ENCODE measurements at regions not wholly inside any gene's neighbourhood (a gene's known extent, or its start where the extent isn't known, plus 50 kb on each side); places are given as distances from the start of the nearest gene placed in this dataset.
A peak's percentile ranks its signal among the peaks of the same experiment; 100 is the strongest.

DNA sequence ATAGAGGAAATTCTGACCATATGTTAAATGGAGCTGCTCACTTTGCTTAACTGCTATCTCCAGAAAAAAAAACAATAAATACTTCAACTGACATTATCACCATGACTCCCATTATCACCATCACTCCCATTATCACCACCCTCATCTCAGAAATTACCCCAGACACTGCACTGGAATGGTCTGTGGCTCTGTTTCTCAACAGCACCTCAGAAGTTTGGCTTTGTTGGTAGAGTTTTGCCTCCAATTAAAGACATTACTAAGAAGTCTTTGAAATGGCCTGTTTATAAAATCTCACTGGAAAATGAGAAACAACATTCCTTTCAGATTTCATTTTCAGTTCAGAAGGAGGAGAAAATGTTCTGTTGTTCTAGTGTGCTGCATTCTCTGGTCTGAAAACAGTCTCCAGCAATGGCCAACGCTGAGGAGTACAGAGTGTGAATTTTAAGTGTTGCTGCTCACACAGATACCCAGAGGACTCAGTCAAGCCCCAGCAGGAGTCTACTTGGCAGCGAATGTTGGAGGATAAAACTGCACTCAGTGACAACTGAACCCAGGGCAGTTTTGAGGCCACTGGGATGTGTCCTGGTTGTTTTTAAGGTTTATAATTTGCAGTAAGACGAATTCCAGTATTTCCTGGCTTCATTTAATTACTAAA lies 364.5 kb upstream of the CDH2 start:
- TF ChIP-seq, protein P1, sequence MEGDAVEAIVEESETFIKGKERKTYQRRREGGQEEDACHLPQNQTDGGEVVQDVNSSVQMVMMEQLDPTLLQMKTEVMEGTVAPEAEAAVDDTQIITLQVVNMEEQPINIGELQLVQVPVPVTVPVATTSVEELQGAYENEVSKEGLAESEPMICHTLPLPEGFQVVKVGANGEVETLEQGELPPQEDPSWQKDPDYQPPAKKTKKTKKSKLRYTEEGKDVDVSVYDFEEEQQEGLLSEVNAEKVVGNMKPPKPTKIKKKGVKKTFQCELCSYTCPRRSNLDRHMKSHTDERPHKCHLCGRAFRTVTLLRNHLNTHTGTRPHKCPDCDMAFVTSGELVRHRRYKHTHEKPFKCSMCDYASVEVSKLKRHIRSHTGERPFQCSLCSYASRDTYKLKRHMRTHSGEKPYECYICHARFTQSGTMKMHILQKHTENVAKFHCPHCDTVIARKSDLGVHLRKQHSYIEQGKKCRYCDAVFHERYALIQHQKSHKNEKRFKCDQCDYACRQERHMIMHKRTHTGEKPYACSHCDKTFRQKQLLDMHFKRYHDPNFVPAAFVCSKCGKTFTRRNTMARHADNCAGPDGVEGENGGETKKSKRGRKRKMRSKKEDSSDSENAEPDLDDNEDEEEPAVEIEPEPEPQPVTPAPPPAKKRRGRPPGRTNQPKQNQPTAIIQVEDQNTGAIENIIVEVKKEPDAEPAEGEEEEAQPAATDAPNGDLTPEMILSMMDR (IDR thresholded peaks at IDR 0.05): no peak
- H3K27ac ChIP-seq: peak overlapping the region in 1 of 2 donors; percentile 64
- H3K4me3 ChIP-seq: peak overlapping the region; percentile 36
- DNase-seq (ENCODE audit: low spot score): no peak

DNA sequence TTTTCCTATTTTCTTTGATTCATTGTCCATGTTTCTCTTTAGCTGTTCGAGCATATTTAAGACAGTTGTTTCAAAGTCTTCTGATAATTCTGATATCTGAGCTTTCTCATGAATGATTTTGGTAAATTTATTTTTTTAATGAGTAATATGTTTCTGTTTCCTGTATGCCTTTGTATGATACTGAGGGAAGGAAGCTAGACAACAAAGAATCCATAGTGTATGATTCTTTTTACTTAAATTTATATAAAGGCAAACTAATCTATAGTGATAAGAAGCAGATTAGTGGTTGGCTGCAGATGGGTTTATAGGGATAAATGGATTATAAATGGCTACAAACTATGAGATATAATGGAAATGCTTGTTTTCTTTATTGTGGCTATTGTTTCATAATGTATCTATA lies 352.7 kb upstream of the CDH2 start:
- TF ChIP-seq, protein P1 (IDR thresholded peaks at IDR 0.05): no peak
- no peak for DNase-seq (ENCODE audit: low spot score)
- no peak overlapping the region for H3K27ac ChIP-seq
- no peak overlapping the region for H3K4me3 ChIP-seq

DNA sequence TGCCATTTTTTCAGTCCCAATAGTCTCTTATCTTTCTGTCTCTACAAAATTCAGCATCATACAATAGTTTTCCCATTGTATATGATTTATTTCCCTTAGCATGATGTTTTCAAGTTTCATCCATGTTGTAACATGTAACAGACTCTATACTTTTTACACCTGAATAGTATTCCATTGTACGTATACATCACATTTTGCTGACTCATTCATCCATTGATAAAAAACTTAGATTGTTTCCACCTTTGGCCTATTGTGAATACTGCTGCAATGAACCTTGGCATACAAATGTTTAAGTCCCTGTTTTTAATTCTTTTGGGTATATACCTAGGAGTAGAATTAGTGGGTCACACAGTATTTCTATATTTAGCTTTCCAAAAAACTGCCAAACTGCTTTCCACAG lies 349.3 kb upstream of the CDH2 start:
- TF ChIP-seq, protein P1 (IDR thresholded peaks at IDR 0.05): no peak
- no peak overlapping the region for H3K4me3 ChIP-seq

DNA sequence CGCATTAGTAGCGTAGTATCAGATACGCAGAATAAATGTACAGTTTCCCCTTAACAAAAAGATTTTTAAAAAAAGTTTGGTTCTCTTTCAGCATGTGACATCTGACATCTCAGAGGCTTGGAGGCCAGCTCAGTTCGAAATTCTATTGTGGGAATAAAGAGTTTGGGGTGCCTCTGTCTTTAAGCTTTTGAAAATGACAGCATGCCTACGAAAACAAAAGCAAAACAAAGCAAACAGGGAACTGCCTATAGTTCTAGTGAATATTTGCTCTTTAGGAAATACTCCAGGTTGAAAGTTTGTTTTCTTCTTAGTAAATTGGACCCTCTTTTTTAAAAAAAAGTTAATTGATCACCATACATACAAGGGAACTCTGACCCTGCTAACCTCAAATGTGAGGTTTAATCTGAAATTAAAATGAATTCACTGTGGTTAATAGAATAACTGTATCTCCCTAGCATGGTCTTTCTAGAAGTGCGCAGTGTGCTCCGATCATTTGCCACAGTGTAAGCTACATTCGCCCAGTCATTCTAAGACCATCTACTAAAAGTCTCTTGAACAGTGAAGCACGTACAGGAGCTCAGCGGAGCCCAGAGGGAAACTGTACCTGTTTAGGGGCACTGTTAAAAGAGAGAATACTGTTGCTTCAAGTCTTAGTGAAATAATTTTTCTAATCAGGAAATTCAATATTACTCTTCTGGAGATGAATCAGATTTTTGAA lies 347.0 kb upstream of the CDH2 start:
- DNase-seq (ENCODE audit: low spot score): no peak
- no peak overlapping the region for H3K27ac ChIP-seq
- TF ChIP-seq, protein P1 (IDR thresholded peaks at IDR 0.05): no peak
- no peak overlapping the region for H3K4me3 ChIP-seq

More for the DNA sequence above, 349.3 kb upstream of the CDH2 start:
- no peak for DNase-seq (ENCODE audit: low spot score)
- H3K27ac ChIP-seq: no peak overlapping the region

GRCh38 chr18:28522236-28522635 lies 345.3 kb upstream of the CDH2 start:
- TF ChIP-seq, protein P1 (IDR thresholded peaks at IDR 0.05): no peak

GRCh38 chr18:28519997-28520396 lies 343.1 kb upstream of the CDH2 start:
- TF ChIP-seq, protein P1 (IDR thresholded peaks at IDR 0.05): no peak
- DNase-seq (ENCODE audit: low spot score): no peak
- Histone ChIP-seq H3K27ac (no peak overlapping the region), H3K4me3 (no peak overlapping the region)

More at GRCh38 chr18:28522236-28522635, 345.3 kb upstream of the CDH2 start:
- no peak for DNase-seq (ENCODE audit: low spot score)
- H3K27ac ChIP-seq: no peak overlapping the region
- H3K4me3 ChIP-seq: no peak overlapping the region

DNA sequence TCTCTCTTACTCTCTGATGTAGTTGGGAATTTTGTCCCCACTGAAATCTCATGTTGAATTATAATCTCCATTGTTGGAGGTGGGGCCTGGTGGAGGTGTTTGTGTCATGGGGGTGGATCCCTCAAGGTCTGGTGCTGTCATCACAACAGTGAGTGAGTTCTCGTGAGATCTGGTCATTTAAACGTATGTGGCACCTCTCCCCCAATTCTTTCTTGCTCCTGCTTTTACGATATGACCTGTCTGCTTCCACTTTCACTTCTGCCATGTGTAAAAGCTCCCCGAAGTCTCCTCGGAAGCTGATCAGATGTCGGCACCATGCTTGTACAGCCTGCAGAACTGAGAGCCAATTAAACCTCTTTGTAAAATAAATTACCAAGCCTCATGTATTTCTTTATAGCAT lies 337.8 kb upstream of the CDH2 start:
- DNase-seq (ENCODE audit: low spot score): no peak
- TF ChIP-seq, protein P1 (IDR thresholded peaks at IDR 0.05): no peak
- Histone ChIP-seq H3K4me3 (no peak overlapping the region), H3K27ac (no peak overlapping the region)
